Panc1 (cell line): ENCODE measurements at regions not wholly inside any gene's neighbourhood (a gene's known extent, or its start where the extent isn't known, plus 50 kb on each side); places are given as distances from the start of the nearest gene placed in this dataset.

Experiments
- ATAC-seq: fragments of 200-7000 bp; cut with Tn5 transposase; 2 replicates; pipeline ENCODE4 v1.9.1; 2020; ENCODE audit warnings: mild to moderate bottlenecking, moderate library complexity
- BruUV-seq: library from RNA; stranded (reverse); fragments of 400-500 nt; replicated peaks from 2 replicates; lab custom pipeline; 2021; lab: Mats Ljungman, UMichigan
- CTCF ChIA-PET: fragments of 300-600 bp; sonication (Branson Sonifier 250); formaldehyde crosslinking; loops from one replicate; lab custom pipeline; 2022; ENCODE audit warnings: antibody characterized with exemption; lab: Charles Lee
- POLR2A ChIA-PET: fragments of 300-600 bp; sonication (Branson Sonifier 250); formaldehyde crosslinking; loops from one replicate; lab custom pipeline; 2022; ENCODE audit warnings: antibody characterized with exemption; lab: Charles Lee
- DNase-seq: peaks from one replicate; pipeline ENCODE4 v3.0.0-alpha.2; 2010; ENCODE audit warnings: low read depth, low spot score
- H3K27ac ChIP-seq: 2 replicates; pipeline ENCODE4 v1.5.1; 2011; ENCODE audit warnings: mild to moderate bottlenecking, low read length, inconsistent platforms
- H3K27me3 ChIP-seq: fragments of 200-500 bp; sonication (Bioruptor generic); 2 replicates; pipeline ENCODE4 v1.6.0; 2014; ENCODE audit warnings: low read length, inconsistent platforms; ENCODE audit not compliant: control insufficient read depth, insufficient read depth
- H3K36me3 ChIP-seq: fragments of 200-500 bp; sonication (Bioruptor generic); 2 replicates; pipeline ENCODE4 v1.5.1; 2014; ENCODE audit warnings: inconsistent platforms, mild to moderate bottlenecking, low read length, moderate library complexity; ENCODE audit not compliant: control insufficient read depth, insufficient read depth
- H3K4me1 ChIP-seq: 2 replicates; pipeline ENCODE4 v1.5.1; 2011; ENCODE audit warnings: inconsistent platforms, mild to moderate bottlenecking, low read length, moderate library complexity; ENCODE audit not compliant: control insufficient read depth, insufficient read depth
- H3K4me3 ChIP-seq, 2 experiments: 2 replicates each; pipeline ENCODE4 v1.5.1; 2011 to 2012; ENCODE audit warnings: low read depth in 2 of 2, low read length in 2 of 2, mild to moderate bottlenecking in 2 of 2, inconsistent platforms in 1 of 2, moderate library complexity in 1 of 2
- H3K9me3 ChIP-seq: fragments of 200-500 bp; sonication (Bioruptor generic); 2 replicates; pipeline ENCODE4 v1.5.1; 2014; ENCODE audit warnings: low read depth, mild to moderate bottlenecking, inconsistent platforms, low read length, moderate library complexity; ENCODE audit not compliant: control insufficient read depth, insufficient read depth
- CTCF ChIP-seq: fragments of 450-650 bp; IDR thresholded peaks from 2 replicates; pipeline ENCODE4 v1.5.1; 2017; ENCODE audit warnings: mild to moderate bottlenecking
- POLR2AphosphoS5 ChIP-seq: IDR thresholded peaks from 2 replicates; pipeline ENCODE4 v1.6.1; 2012; ENCODE audit warnings: mild to moderate bottlenecking, low read depth, low read length, moderate library complexity
- REST ChIP-seq, 2 experiments: IDR thresholded peaks; 2 replicates each; pipeline ENCODE4 v1.6.1; 2011 to 2012; ENCODE audit warnings: low read depth in 2 of 2, control low read depth in 1 of 2, low read length in 1 of 2, mild to moderate bottlenecking in 1 of 2, moderate library complexity in 1 of 2; ENCODE audit not compliant: insufficient read depth in 1 of 2
- SIN3A ChIP-seq: IDR thresholded peaks from 2 replicates; pipeline ENCODE4 v1.6.1; 2012; ENCODE audit warnings: low read depth, mild to moderate bottlenecking, low read length, moderate library complexity, borderline replicate concordance; ENCODE audit not compliant: insufficient read depth
- TCF7L2 ChIP-seq: IDR thresholded peaks from 2 replicates; pipeline ENCODE4 v1.6.1; 2011; ENCODE audit warnings: mild to moderate bottlenecking, low read depth, low read length, inconsistent platforms
- in situ Hi-C: cut with HindIII; loops from 2 replicates; pipeline ENCODE4 v1.10.0; 2016; ENCODE audit warnings: low sequenced_read_pairs, low pct_unique_long_range_greater_than_20kb
- intact Hi-C: fragments of 100-400 bp; cut with micrococcal nuclease; formaldehyde crosslinking; loops from one replicate; pipeline ENCODE4 v1.10.0; 2022; ENCODE audit not compliant: unreplicated experiment

GRCh38 chr16:65392806-65393565, 271.1 kb upstream of the CDH11 start:
- TF ChIP-seq SIN3A: no peak
- TF ChIP-seq POLR2AphosphoS5: no peak
- no peak for TF ChIP-seq CTCF
- no peak for TF ChIP-seq REST (IDR thresholded peaks at IDR 0.05; ENCODE audit: insufficient read depth in 1 of 2, low read depth in 2 of 2, low read length in 1 of 2)
- Histone ChIP-seq H3K27me3 (no peaks in the 10 kb centered on the region), H3K36me3 (no peaks in the 10 kb centered on the region), H3K9me3 (no peaks in the 10 kb centered on the region), H3K4me1 (no peaks in the 10 kb centered on the region), H3K27ac (no peak overlapping the region), H3K4me3 (no peak overlapping the region)
- intact Hi-C loops: no loop called here
- ATAC-seq (no peak), DNase-seq (no peak)
- ChIA-PET CTCF (no interaction called here), POLR2A (no interaction called here)
- no TSS peak for BruUV-seq
- in situ Hi-C loops: no loop called here

GRCh38 chr16:65388592-65388991, 266.7 kb upstream of the CDH11 start:
- Histone ChIP-seq H3K4me3 (no peak overlapping the region), H3K27ac (no peak overlapping the region), H3K4me1 (no peaks in the 10 kb centered on the region), H3K36me3 (no peaks in the 10 kb centered on the region), H3K9me3 (no peaks in the 10 kb centered on the region), H3K27me3 (no peaks in the 10 kb centered on the region)
- DNase-seq (no peak), ATAC-seq (no peak)
- BruUV-seq: no TSS peak
- ChIA-PET POLR2A (no interaction called here), CTCF (no interaction called here)
- in situ Hi-C loops (no loop called here), intact Hi-C loops (no loop called here)
- TF ChIP-seq SIN3A (no peak), TCF7L2 (no peak), REST (IDR thresholded peaks at IDR 0.05; ENCODE audit: insufficient read depth in 1 of 2, low read depth in 2 of 2, low read length in 1 of 2) (no peak), POLR2AphosphoS5 (no peak), CTCF (no peak)
